Pancreas (tissue), 10 donors: ENCODE measurements at regions not wholly inside any gene's neighbourhood (a gene's known extent, or its start where the extent isn't known, plus 50 kb on each side); places are given as distances from the start of the nearest gene placed in this dataset.

Experiments
- ATAC-seq, 4 donors: fragments of 200-7000 bp; cut with Tn5 transposase; one replicate each; pipeline versions ENCODE4 v1.8.0 to v1.9.1; 2020; ENCODE audit warnings: mild to moderate bottlenecking in 4 of 4, moderate library complexity in 4 of 4
- DNase-seq, 6 donors: peaks; one replicate each; pipeline ENCODE4 v3.0.0-alpha.2; 2020
- FAIRE-seq: peaks from 2 replicates; lab custom pipeline; 2012; peaks lifted over from hg19 to GRCh38; lab: Jason Lieb, UNC
- H3K27ac ChIP-seq, 4 donors: fragments of 200-600 bp; sonication (generic); 1 replicate in 3 of 4; 2 replicates in 1 of 4; pipeline versions ENCODE4 v1.5.0 to v1.8.0; 2020
- H3K27me3 ChIP-seq, 4 donors: fragments of 200-600 bp; one replicate each; pipeline ENCODE4 v1.8.0; 2021
- H3K36me3 ChIP-seq, 3 donors: fragments of 200-600 bp; sonication (generic) in 1 of 3; one replicate each; pipeline versions ENCODE4 v1.5.0 to v1.8.0; 2020 to 2021
- H3K4me1 ChIP-seq, 3 donors: fragments of 200-600 bp; one replicate each; pipeline ENCODE4 v1.8.0; 2021
- H3K4me3 ChIP-seq, 4 donors: fragments of 200-600 bp; sonication (generic) in 2 of 4; one replicate each; pipeline versions ENCODE4 v1.5.0 to v1.8.0; 2020 to 2021
- H3K9me3 ChIP-seq, 4 donors: fragments of 200-600 bp; one replicate each; pipeline ENCODE4 v1.8.0; 2021
- WGBS, 2 donors: extraction: QIAGEN DNeasy Blood & Tissue Kit; methylation state at CpG; one replicate each; pipeline ENCODE4 v1.1.7; 2013; 5-methylcytosine and 5-hydroxymethylcytosine counted together
- intact Hi-C, 3 donors: fragments of 100-400 bp; cut with DNase I; formaldehyde crosslinking; loops; one replicate each; pipeline versions ENCODE4 v1.11.1 to v1.14.2; 2022
- TF ChIP-seq, protein P1 (sequence below), 4 donors: fragments of 200-600 bp; sonication (generic) in 3 of 4; IDR thresholded peaks; one replicate each; pipeline versions ENCODE4 v1.5.0 to v1.8.0; 2021; ENCODE audit warnings: antibody characterized with exemption in 4 of 4
- donor health status: healthy with polysubstance abuse.
- donor health status: DM: no; HTN: no; CAD: no; lungs with moderate emphysema.
- donor health status: DM: no; HTN: no; CAD: no.
- donor health status: control.
- donor health status: control.
- donor health status: Bipolar disorder and iron deficiency.
- donor health status: DM: yes; HTN: yes; CAD: no.
- donor health status: DM: no; HTN: no; CAD: no.
- donor health status: DM: no; HTN: no; CAD: no.
- donor health status: DM: yes; HTN: yes; CAD: no.

DNA sequence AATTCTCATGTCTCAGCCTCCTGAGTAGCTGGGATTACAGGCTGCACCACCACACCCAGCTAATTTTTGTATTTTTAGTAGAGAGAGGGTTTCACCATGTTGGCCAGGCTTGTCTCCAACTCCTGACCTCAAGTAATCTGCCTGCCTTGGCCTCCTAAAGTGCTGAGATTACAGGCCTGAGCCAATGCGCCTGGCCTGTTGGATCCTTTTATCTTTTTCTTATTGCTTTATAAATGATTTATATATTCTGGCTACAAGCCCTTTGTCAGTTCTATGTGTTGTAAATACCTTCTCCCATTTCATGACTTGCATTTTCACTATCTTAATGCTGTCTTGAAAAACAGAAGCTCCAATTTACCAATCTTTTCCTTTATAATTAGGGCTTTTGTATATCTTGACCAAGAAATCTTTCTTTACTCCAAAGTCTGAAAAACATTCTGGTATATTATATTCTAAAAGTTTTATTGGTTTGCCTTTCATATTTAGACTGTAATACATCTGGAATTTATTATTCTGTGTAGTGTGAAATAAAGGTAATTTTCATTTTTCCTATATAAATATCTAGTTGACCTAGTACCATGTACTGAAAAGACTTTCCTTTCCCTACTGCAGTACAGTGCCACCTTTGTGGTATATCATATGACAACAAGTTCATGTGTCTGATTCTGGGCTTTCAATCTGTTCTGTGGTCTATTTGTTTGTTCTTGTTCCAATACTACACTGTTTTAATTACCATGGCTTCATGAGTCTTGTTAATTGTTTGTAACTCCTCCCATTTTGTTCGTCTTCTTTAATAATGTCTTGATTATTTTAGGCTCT is 52.9 kb upstream of the RNU6-1 start:
- no peak for FAIRE-seq
- H3K9me3 ChIP-seq, result no peaks in the 10 kb centered on the region
- peaks cover 0 to 7% (median 0%) of the 10 kb centered on the region in 3 donors for H3K4me1 ChIP-seq
- no peak overlapping the region for H3K4me3 ChIP-seq
- DNase-seq, result no peak
- no peaks in the 10 kb centered on the region for H3K27me3 ChIP-seq
- 48 to 55% methylated on average over 2 of the region's 2 CpGs for WGBS, 2 donors
- TF ChIP-seq, protein P1, sequence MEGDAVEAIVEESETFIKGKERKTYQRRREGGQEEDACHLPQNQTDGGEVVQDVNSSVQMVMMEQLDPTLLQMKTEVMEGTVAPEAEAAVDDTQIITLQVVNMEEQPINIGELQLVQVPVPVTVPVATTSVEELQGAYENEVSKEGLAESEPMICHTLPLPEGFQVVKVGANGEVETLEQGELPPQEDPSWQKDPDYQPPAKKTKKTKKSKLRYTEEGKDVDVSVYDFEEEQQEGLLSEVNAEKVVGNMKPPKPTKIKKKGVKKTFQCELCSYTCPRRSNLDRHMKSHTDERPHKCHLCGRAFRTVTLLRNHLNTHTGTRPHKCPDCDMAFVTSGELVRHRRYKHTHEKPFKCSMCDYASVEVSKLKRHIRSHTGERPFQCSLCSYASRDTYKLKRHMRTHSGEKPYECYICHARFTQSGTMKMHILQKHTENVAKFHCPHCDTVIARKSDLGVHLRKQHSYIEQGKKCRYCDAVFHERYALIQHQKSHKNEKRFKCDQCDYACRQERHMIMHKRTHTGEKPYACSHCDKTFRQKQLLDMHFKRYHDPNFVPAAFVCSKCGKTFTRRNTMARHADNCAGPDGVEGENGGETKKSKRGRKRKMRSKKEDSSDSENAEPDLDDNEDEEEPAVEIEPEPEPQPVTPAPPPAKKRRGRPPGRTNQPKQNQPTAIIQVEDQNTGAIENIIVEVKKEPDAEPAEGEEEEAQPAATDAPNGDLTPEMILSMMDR (IDR thresholded peaks at IDR 0.05), result no peak
- intact Hi-C loops, result no loop called here
- no peaks in the 10 kb centered on the region for H3K36me3 ChIP-seq
- peak in 3 of 4 donors; percentile 29 to 69 (median 31) for ATAC-seq
- no peak overlapping the region for H3K27ac ChIP-seq

DNA sequence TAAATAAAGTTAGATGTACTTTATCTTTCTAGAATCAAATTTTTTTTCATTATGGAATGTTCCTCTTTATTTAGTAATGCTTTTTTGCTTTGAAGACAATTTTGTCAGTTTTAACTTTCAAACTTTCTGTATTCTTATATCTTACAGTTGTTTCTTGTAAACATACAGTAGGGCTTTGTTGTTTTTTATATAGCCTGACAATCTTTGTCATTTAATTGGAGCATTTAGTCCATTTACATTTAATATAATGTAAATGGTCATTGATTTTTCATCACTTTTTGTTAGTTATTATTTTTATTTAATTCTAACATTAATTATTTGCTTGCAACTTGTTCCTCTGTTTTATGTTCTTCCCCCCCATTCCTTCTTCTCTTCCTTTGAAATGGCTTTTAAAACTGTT is 55.4 kb upstream of the RNU6-1 start:
- Histone ChIP-seq H3K36me3 (no peaks in the 10 kb centered on the region), H3K4me3 (no peak overlapping the region), H3K27me3 (no peaks in the 10 kb centered on the region), H3K4me1 (peaks cover 0 to 7% (median 0%) of the 10 kb centered on the region in 3 donors), H3K9me3 (no peaks in the 10 kb centered on the region), H3K27ac (no peak overlapping the region)
- DNase-seq (no peak), ATAC-seq (no peak), FAIRE-seq (no peak)
- intact Hi-C loops, result no loop called here
- TF ChIP-seq, protein P1 (IDR thresholded peaks at IDR 0.05), result no peak

DNA sequence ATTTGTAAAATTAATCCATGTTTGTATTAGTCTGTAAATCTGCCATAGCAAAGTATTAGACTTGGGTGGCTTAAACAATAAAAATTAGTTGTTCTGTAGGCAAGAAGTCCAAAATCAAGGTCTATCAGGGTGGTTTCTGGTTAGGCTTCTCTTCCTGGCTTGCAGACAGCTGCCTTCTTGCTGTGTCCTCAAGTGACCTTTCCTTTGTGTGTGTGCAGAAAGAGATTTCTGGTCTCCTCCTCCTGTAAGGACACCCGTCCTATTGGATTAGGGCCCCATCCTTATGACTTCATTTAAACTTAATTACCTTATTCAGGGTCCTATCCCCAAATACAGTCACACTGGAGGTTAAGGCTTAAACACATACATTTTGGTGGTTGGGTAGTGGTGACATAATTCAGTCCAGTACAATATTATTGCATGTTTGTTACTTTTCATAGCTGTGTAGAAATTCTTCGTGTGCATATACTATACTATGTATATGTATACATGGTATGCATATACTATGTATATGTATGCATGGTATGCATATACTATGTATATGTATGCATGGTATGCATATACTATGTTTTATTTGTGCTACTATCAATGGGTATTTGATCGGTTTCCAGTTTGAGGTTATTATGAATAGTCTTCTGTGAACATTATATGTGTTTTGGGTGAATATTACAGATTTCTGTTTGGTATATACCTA is 57.9 kb upstream of the RNU6-1 start:
- no peaks in the 10 kb centered on the region for H3K27me3 ChIP-seq
- intact Hi-C loops, result no loop called here
- peaks cover 0 to 3% (median 0%) of the 10 kb centered on the region in 3 donors for H3K4me1 ChIP-seq
- TF ChIP-seq, protein P1 (IDR thresholded peaks at IDR 0.05), result no peak
- H3K27ac ChIP-seq, result no peak overlapping the region
- DNase-seq, result no peak
- no peak for ATAC-seq
- 65 to 66% methylated on average over 3 of the region's 3 CpGs for WGBS, 2 donors
- no peaks in the 10 kb centered on the region for H3K9me3 ChIP-seq
- H3K36me3 ChIP-seq, result no peaks in the 10 kb centered on the region
- peak; percentile 43 for FAIRE-seq
- no peak overlapping the region for H3K4me3 ChIP-seq

DNA sequence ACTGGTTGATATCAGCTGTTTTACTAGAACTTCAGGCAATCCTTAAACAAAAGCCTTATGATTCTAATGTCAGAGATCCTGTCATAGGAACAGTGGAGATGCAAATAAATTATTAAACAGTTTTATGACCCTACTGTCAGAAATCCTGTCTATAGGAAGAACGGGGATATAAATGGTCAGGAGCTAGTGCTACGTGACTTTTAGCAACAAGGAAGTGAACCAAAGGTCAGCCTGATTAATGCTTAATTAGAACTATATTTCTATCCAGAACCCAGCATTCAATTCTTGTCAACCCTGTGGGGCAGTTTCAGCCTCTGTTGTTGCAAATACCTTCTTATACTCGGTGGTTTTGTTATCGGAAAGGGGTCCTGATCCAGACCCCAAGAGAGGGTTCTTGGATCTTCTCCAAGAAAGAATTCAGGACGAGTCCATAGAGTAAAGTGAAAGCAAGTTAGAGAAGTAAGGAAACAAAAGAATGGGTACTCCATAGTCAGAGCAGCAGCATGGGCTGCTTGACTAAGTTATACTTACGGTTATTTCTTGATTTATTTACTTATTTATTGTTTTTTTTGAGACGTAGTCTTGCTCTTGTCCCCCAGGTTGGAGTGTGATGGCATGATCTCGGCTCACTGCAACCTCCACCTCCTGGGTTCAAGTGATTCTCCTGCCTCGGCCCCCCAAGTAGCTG is 59.9 kb upstream of the RNU6-1 start:
- intact Hi-C loops, result no loop called here
- no peaks in the 10 kb centered on the region for H3K27me3 ChIP-seq
- H3K4me1 ChIP-seq, result no peaks in the 10 kb centered on the region
- H3K27ac ChIP-seq, result peak overlapping the region; percentile 1 to 66 (median 40)
- ATAC-seq (peak; percentile 63 to 73 (median 69)), FAIRE-seq (no peak), DNase-seq (no peak)
- no peaks in the 10 kb centered on the region for H3K9me3 ChIP-seq
- 69 to 71% methylated on average over 9 of the region's 9 CpGs for WGBS, 2 donors
- no peaks in the 10 kb centered on the region for H3K36me3 ChIP-seq
- TF ChIP-seq, protein P1 (IDR thresholded peaks at IDR 0.05), result no peak
- H3K4me3 ChIP-seq, result no peak overlapping the region
